Stimulated activated CD4-positive, alpha-beta T cell treated with anti-CD3 and anti-CD28 coated beads, Interleukin-4, amount 100 ng/mL, for 4 hours (primary cell): ENCODE measurements at regions not wholly inside any gene's neighbourhood (a gene's known extent, or its start where the extent isn't known, plus 50 kb on each side); places are given as distances from the start of the nearest gene placed in this dataset.
"Not testable (repeated sequence)": the region's sequence is repeated elsewhere in the genome, so short reads cannot be mapped to it uniquely, and the experiment has no call there.

Source experiments
- DNase-seq, 2 experiments: peaks; one replicate each; pipeline ENCODE4 v3.0.0-alpha.2; 2020

- DNase-seq: no peak
Measured at GRCh38 chr15:21261965-21262850, 178.1 kb downstream of the POTEB3 start.

DNA sequence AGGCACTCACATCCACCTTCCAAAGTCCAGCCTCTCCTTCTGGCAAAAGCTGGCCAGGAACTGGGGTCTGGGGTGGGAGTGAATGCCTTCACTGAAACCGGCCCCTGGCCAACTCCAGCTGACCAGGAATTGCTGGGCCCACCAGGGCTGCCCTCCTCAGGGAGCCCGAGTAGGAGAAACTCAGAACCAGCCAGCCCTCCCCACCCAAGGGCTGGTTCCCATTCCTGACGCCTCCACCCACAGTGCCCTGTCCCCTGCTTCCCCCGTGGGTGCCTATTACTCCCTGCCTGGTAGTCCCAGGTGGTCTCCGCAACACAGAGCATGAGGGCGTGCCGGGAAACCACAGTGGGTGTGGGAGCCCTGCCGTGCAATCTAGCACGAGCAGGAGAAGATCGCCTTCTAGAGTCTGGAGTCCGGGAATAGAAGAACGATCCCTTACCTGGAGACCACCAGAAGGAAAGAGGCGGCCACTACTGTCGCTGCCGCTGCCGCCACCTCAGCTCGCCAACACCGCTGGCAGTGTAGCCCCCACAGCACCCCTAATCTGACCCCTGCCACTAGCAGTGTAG, 178.8 kb downstream of the POTEB3 start:
- no peak for DNase-seq

- no peak for DNase-seq
Measured at GRCh38 chr15:21260966-21261395, 179.3 kb downstream of the POTEB3 start.

- not testable (repeated sequence) for DNase-seq
Measured at GRCh38 chr15:21258635-21259034, 181.7 kb downstream of the POTEB3 start.

GRCh38 chr15:21249508-21250019, 190.7 kb downstream of the POTEB3 start:
- DNase-seq: not testable (repeated sequence)
